Stimulated activated effector memory CD8-positive, alpha-beta T cell treated with anti-CD3 and anti-CD28 coated beads, Interleukin-12 subunit alpha, Interleukin-12 subunit beta, amount 100 ng/mL, for 72 hours (primary cell): ENCODE measurements at regions not wholly inside any gene's neighbourhood (a gene's known extent, or its start where the extent isn't known, plus 50 kb on each side); places are given as distances from the start of the nearest gene placed in this dataset.
"Not testable (repeated sequence)": the region's sequence is repeated elsewhere in the genome, so short reads cannot be mapped to it uniquely, and the experiment has no call there.

Experiments used
- ATAC-seq: fragments of 150-1000 bp; cut with Tn5 transposase; 2 replicates; pipeline ENCODE4 v1.10.0; 2021
- DNase-seq, 2 donors: peaks; one replicate each; pipeline ENCODE4 v3.0.0; 2021 to 2022; ENCODE audit warnings: low spot score in 2 of 2
- H3K27ac Mint-ChIP-seq: one replicate; pipeline ENCODE4 v1.8.0; 2022; ENCODE audit warnings: mild to moderate bottlenecking, mixed read lengths
- H3K36me3 Mint-ChIP-seq: one replicate; pipeline ENCODE4 v1.8.0; 2022; ENCODE audit warnings: mild to moderate bottlenecking, mixed read lengths
- H3K4me1 Mint-ChIP-seq: one replicate; pipeline ENCODE4 v1.8.0; 2022; ENCODE audit warnings: mixed read lengths
- H3K4me3 Mint-ChIP-seq: one replicate; pipeline ENCODE4 v1.8.0; 2022; ENCODE audit warnings: mild to moderate bottlenecking, mixed read lengths
- H3K9me3 Mint-ChIP-seq: one replicate; pipeline ENCODE4 v1.8.0; 2022; ENCODE audit warnings: mixed read lengths

GRCh38 chr1:157307491-157307890, 169.3 kb upstream of the ETV3 start:
- Mint-ChIP-seq H3K4me3 (no peak overlapping the region), H3K4me1 (no peaks in the 10 kb centered on the region), H3K9me3 (no peaks in the 10 kb centered on the region), H3K36me3 (no peaks in the 10 kb centered on the region), H3K27ac (no peak overlapping the region)
- DNase-seq: no peak
- no peak for ATAC-seq

- Mint-ChIP-seq H3K36me3 (no peaks in the 10 kb centered on the region), H3K4me1 (no peaks in the 10 kb centered on the region), H3K4me3 (no peak overlapping the region), H3K9me3 (no peaks in the 10 kb centered on the region), H3K27ac (no peak overlapping the region)
- no peak for DNase-seq
- ATAC-seq: no peak
These were observed 168.7 kb upstream of the ETV3 start for GRCh38 chr1:157306896-157307295.

GRCh38 chr1:157304271-157304670, 166.1 kb upstream of the ETV3 start:
- DNase-seq (no peak), ATAC-seq (no peak)
- H3K36me3 Mint-ChIP-seq: no peaks in the 10 kb centered on the region
- no peak overlapping the region for H3K4me3 Mint-ChIP-seq
- H3K9me3 Mint-ChIP-seq: no peaks in the 10 kb centered on the region
- H3K4me1 Mint-ChIP-seq: no peaks in the 10 kb centered on the region
- H3K27ac Mint-ChIP-seq: no peak overlapping the region

GRCh38 chr1:157302724-157303123, 164.5 kb upstream of the ETV3 start:
- H3K36me3 Mint-ChIP-seq: no peaks in the 10 kb centered on the region
- no peak overlapping the region for H3K27ac Mint-ChIP-seq
- no peak for ATAC-seq
- H3K4me1 Mint-ChIP-seq: no peaks in the 10 kb centered on the region
- H3K4me3 Mint-ChIP-seq: no peak overlapping the region
- no peaks in the 10 kb centered on the region for H3K9me3 Mint-ChIP-seq
- DNase-seq: no peak

- no peak for DNase-seq
- no peak overlapping the region for H3K27ac Mint-ChIP-seq
- H3K36me3 Mint-ChIP-seq: no peaks in the 10 kb centered on the region
- H3K4me3 Mint-ChIP-seq: no peak overlapping the region
- H3K4me1 Mint-ChIP-seq: no peaks in the 10 kb centered on the region
- ATAC-seq: no peak
- H3K9me3 Mint-ChIP-seq: no peaks in the 10 kb centered on the region
These were observed 164.0 kb upstream of the ETV3 start for GRCh38 chr1:157302199-157302497.

GRCh38 chr1:157301477-157302198, 163.4 kb upstream of the ETV3 start:
- no peaks in the 10 kb centered on the region for H3K9me3 Mint-ChIP-seq

GRCh38 chr1:157294387-157295145, 156.4 kb upstream of the ETV3 start:
- H3K4me1 Mint-ChIP-seq, H3K36me3 Mint-ChIP-seq, DNase-seq, ATAC-seq, H3K27ac Mint-ChIP-seq, H3K9me3 Mint-ChIP-seq, H3K4me3 Mint-ChIP-seq: not testable (repeated sequence)

More at GRCh38 chr1:157301477-157302198, 163.4 kb upstream of the ETV3 start:
- H3K27ac Mint-ChIP-seq: no peak overlapping the region
- no peaks in the 10 kb centered on the region for H3K36me3 Mint-ChIP-seq
- H3K4me3 Mint-ChIP-seq: no peak overlapping the region
- DNase-seq: no peak
- no peaks in the 10 kb centered on the region for H3K4me1 Mint-ChIP-seq
- ATAC-seq: peak; percentile 24

GRCh38 chr1:157292809-157293564, 154.8 kb upstream of the ETV3 start:
- Mint-ChIP-seq H3K4me3 (no peak overlapping the region), H3K27ac (no peak overlapping the region), H3K4me1 (no peaks in the 10 kb centered on the region), H3K9me3 (no peaks in the 10 kb centered on the region), H3K36me3 (no peaks in the 10 kb centered on the region)
- ATAC-seq: peak; percentile 16
- no peak for DNase-seq

- no peak overlapping the region for H3K4me3 Mint-ChIP-seq
- no peaks in the 10 kb centered on the region for H3K9me3 Mint-ChIP-seq
- H3K36me3 Mint-ChIP-seq: no peaks in the 10 kb centered on the region
- no peak overlapping the region for H3K27ac Mint-ChIP-seq
- DNase-seq (no peak), ATAC-seq (no peak)
- no peaks in the 10 kb centered on the region for H3K4me1 Mint-ChIP-seq
These were observed 154.1 kb upstream of the ETV3 start for GRCh38 chr1:157292302-157292701.

GRCh38 chr1:157291083-157291482, 152.9 kb upstream of the ETV3 start:
- DNase-seq (no peak), ATAC-seq (no peak)
- no peak overlapping the region for H3K27ac Mint-ChIP-seq
- H3K4me1 Mint-ChIP-seq: no peaks in the 10 kb centered on the region
- H3K9me3 Mint-ChIP-seq: no peaks in the 10 kb centered on the region
- H3K4me3 Mint-ChIP-seq: no peak overlapping the region
- H3K36me3 Mint-ChIP-seq: no peaks in the 10 kb centered on the region

GRCh38 chr1:157289424-157290105, 151.4 kb upstream of the ETV3 start:
- H3K27ac Mint-ChIP-seq: no peak overlapping the region
- H3K4me1 Mint-ChIP-seq: no peaks in the 10 kb centered on the region
- no peaks in the 10 kb centered on the region for H3K36me3 Mint-ChIP-seq
- H3K4me3 Mint-ChIP-seq: no peak overlapping the region
- DNase-seq: no peak
- no peaks in the 10 kb centered on the region for H3K9me3 Mint-ChIP-seq
- no peak for ATAC-seq

GRCh38 chr1:157288996-157289395, 150.8 kb upstream of the ETV3 start:
- H3K36me3 Mint-ChIP-seq: no peaks in the 10 kb centered on the region
- H3K9me3 Mint-ChIP-seq: no peaks in the 10 kb centered on the region
- H3K4me1 Mint-ChIP-seq: no peaks in the 10 kb centered on the region
- H3K27ac Mint-ChIP-seq: no peak overlapping the region
- H3K4me3 Mint-ChIP-seq: no peak overlapping the region
- DNase-seq: no peak
- no peak for ATAC-seq

- no peaks in the 10 kb centered on the region for H3K36me3 Mint-ChIP-seq
- H3K4me3 Mint-ChIP-seq: no peak overlapping the region
- ATAC-seq (no peak), DNase-seq (no peak)
- H3K27ac Mint-ChIP-seq: no peak overlapping the region
- H3K4me1 Mint-ChIP-seq: no peaks in the 10 kb centered on the region
- no peaks in the 10 kb centered on the region for H3K9me3 Mint-ChIP-seq
These were observed 150.3 kb upstream of the ETV3 start for GRCh38 chr1:157288492-157288891.

GRCh38 chr1:157288006-157288405, 149.8 kb upstream of the ETV3 start:
- ATAC-seq (no peak), DNase-seq (no peak)
- H3K9me3 Mint-ChIP-seq: no peaks in the 10 kb centered on the region
- no peaks in the 10 kb centered on the region for H3K4me1 Mint-ChIP-seq
- no peak overlapping the region for H3K4me3 Mint-ChIP-seq
- no peak overlapping the region for H3K27ac Mint-ChIP-seq
- H3K36me3 Mint-ChIP-seq: no peaks in the 10 kb centered on the region

- Mint-ChIP-seq H3K4me1 (no peaks in the 10 kb centered on the region), H3K27ac (no peak overlapping the region), H3K9me3 (no peaks in the 10 kb centered on the region), H3K4me3 (no peak overlapping the region), H3K36me3 (no peaks in the 10 kb centered on the region)
- no peak for ATAC-seq
- DNase-seq: no peak
These were observed 149.3 kb upstream of the ETV3 start for GRCh38 chr1:157287462-157287861.
